ENCODE measurements at regions not wholly inside any gene's neighbourhood (a gene's known extent, or its start where the extent isn't known, plus 50 kb on each side); places are given as distances from the start of the nearest gene placed in this dataset.

GRCh38 chr1:216925962-216926625, 202.9 kb upstream of the ESRRG start:
- DNase-seq (no peak), ATAC-seq (no peak)
- Histone ChIP-seq H3K27ac (no peak overlapping the region), H3K4me3 (no peak overlapping the region), H3K4me1 (no peaks in the 10 kb centered on the region), H3K27me3 (no peaks in the 10 kb centered on the region), H3K36me3 (no peaks in the 10 kb centered on the region), H3K9me3 (no peaks in the 10 kb centered on the region)
- intact Hi-C loops (cut with DNase I; ENCODE audit: low total_unique reads), result no loop called here
- in situ Hi-C loops (cut with MboI; ENCODE audit: low sequenced_read_pairs in 4 of 4), result no loop called here
- TF ChIP-seq POLR2A (IDR thresholded peaks at IDR 0.05), result no peak
- TF ChIP-seq, protein P1, sequence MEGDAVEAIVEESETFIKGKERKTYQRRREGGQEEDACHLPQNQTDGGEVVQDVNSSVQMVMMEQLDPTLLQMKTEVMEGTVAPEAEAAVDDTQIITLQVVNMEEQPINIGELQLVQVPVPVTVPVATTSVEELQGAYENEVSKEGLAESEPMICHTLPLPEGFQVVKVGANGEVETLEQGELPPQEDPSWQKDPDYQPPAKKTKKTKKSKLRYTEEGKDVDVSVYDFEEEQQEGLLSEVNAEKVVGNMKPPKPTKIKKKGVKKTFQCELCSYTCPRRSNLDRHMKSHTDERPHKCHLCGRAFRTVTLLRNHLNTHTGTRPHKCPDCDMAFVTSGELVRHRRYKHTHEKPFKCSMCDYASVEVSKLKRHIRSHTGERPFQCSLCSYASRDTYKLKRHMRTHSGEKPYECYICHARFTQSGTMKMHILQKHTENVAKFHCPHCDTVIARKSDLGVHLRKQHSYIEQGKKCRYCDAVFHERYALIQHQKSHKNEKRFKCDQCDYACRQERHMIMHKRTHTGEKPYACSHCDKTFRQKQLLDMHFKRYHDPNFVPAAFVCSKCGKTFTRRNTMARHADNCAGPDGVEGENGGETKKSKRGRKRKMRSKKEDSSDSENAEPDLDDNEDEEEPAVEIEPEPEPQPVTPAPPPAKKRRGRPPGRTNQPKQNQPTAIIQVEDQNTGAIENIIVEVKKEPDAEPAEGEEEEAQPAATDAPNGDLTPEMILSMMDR (IDR thresholded peaks at IDR 0.05 in 4 of 5, conservative IDR thresholded peaks at IDR 0.05 in 1 of 5), result no peak

GRCh38 chr1:216924732-216925131, 201.5 kb upstream of the ESRRG start:
- intact Hi-C loops (cut with DNase I; ENCODE audit: low total_unique reads) (no loop called here), in situ Hi-C loops (cut with MboI; ENCODE audit: low sequenced_read_pairs in 4 of 4) (no loop called here)
- no peak overlapping the region for H3K4me3 ChIP-seq
- H3K4me1 ChIP-seq, result peaks cover 0 to 3% of the 10 kb centered on the region in 2 donors
- no peaks in the 10 kb centered on the region for H3K27me3 ChIP-seq
- no peaks in the 10 kb centered on the region for H3K36me3 ChIP-seq
- no peak overlapping the region for H3K27ac ChIP-seq
- TF ChIP-seq, protein P1 (IDR thresholded peaks at IDR 0.05 in 4 of 5, conservative IDR thresholded peaks at IDR 0.05 in 1 of 5), result no peak
- DNase-seq (no peak), ATAC-seq (no peak)
- no peaks in the 10 kb centered on the region for H3K9me3 ChIP-seq

- H3K27me3 ChIP-seq, result no peaks in the 10 kb centered on the region
- intact Hi-C loops (cut with DNase I; ENCODE audit: low total_unique reads) (no loop called here), in situ Hi-C loops (cut with MboI; ENCODE audit: low sequenced_read_pairs in 4 of 4) (no loop called here)
- H3K36me3 ChIP-seq, result no peaks in the 10 kb centered on the region
- no peak for ATAC-seq
- H3K9me3 ChIP-seq, result no peaks in the 10 kb centered on the region
- H3K4me1 ChIP-seq, result peaks cover 0 to 9% of the 10 kb centered on the region in 2 donors
- no peak overlapping the region for H3K27ac ChIP-seq
- no peak overlapping the region for H3K4me3 ChIP-seq
- TF ChIP-seq, protein P1 (IDR thresholded peaks at IDR 0.05 in 4 of 5, conservative IDR thresholded peaks at IDR 0.05 in 1 of 5), result no peak
- no peak for TF ChIP-seq POLR2A (IDR thresholded peaks at IDR 0.05)
- no peak for DNase-seq
These were observed 200.4 kb upstream of the ESRRG start for GRCh38 chr1:216923601-216924000.

GRCh38 chr1:216922406-216922805, 199.2 kb upstream of the ESRRG start:
- intact Hi-C loops (cut with DNase I; ENCODE audit: low total_unique reads), result no loop called here
- Histone ChIP-seq H3K36me3 (no peaks in the 10 kb centered on the region), H3K4me1 (peaks cover 0 to 9% of the 10 kb centered on the region in 2 donors), H3K27ac (no peak overlapping the region), H3K9me3 (no peaks in the 10 kb centered on the region), H3K4me3 (no peak overlapping the region), H3K27me3 (no peaks in the 10 kb centered on the region)
- in situ Hi-C loops (cut with MboI; ENCODE audit: low sequenced_read_pairs in 4 of 4), result no loop called here
- DNase-seq (no peak), ATAC-seq (no peak)
- TF ChIP-seq, protein P1 (IDR thresholded peaks at IDR 0.05 in 4 of 5, conservative IDR thresholded peaks at IDR 0.05 in 1 of 5), result no peak
- TF ChIP-seq POLR2A (IDR thresholded peaks at IDR 0.05), result no peak

DNA sequence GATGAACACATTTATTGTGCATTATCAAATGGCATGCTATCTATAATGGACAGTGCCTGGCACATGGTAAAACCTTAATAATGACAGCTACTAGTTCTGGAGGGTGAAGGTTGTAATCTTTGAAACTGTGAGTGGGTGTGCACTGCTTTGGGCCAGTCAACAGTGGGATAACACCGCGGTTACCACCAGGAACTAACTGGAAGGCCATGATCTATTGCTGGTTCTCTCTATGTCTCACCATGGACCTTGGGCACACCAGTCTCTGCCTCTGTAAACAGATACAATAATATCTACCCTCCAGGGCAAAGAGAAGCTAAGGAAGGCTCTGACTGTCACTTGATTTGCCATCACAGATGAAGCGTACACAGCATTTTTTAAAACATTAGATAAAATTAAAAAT, 198.6 kb upstream of the ESRRG start:
- no peaks in the 10 kb centered on the region for H3K36me3 ChIP-seq
- ATAC-seq, result no peak
- intact Hi-C loops (cut with DNase I; ENCODE audit: low total_unique reads), result no loop called here
- H3K9me3 ChIP-seq, result no peaks in the 10 kb centered on the region
- no peaks in the 10 kb centered on the region for H3K27me3 ChIP-seq
- TF ChIP-seq POLR2A (IDR thresholded peaks at IDR 0.05), result no peak
- TF ChIP-seq, protein P1 (IDR thresholded peaks at IDR 0.05 in 4 of 5, conservative IDR thresholded peaks at IDR 0.05 in 1 of 5), result no peak
- H3K4me3 ChIP-seq, result no peak overlapping the region
- H3K4me1 ChIP-seq, result peaks cover 0 to 9% of the 10 kb centered on the region in 2 donors
- no peak overlapping the region for H3K27ac ChIP-seq
- DNase-seq, result no peak
- in situ Hi-C loops (cut with MboI; ENCODE audit: low sequenced_read_pairs in 4 of 4), result no loop called here
